HG03196 (cell line): ENCODE measurements at regions not wholly inside any gene's neighbourhood (a gene's known extent, or its start where the extent isn't known, plus 50 kb on each side); places are given as distances from the start of the nearest gene placed in this dataset.

Experiments used
- ATAC-seq: cut with Tn5 transposase; IDR thresholded peaks from one replicate; pipeline ENCODE4 v1.9.1; 2021; ENCODE audit not compliant: unreplicated experiment

DNA sequence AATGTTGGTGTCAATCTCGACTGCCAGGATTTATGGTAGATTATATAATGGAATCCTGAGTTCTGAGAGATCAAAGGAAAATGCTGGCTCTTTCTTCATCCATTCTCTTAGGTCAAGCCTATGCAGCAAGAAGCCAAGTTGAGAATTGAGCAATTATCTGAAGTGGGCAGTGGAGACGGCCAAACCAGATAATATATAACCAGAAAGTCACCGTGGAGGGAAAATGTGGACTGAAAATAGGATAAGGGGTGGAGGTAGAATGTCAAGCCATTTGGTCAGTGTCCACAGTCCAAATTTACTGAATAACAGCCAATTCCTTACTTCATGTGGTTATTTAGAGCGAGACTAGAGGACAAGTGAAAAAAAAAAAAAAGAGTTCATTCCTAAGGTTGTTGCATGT lies 107.8 kb upstream of the ESR1 start:
- ATAC-seq = no peak

GRCh38 chr6:151701911-151702562 lies 105.4 kb upstream of the ESR1 start:
- peak; percentile 79 for ATAC-seq

DNA sequence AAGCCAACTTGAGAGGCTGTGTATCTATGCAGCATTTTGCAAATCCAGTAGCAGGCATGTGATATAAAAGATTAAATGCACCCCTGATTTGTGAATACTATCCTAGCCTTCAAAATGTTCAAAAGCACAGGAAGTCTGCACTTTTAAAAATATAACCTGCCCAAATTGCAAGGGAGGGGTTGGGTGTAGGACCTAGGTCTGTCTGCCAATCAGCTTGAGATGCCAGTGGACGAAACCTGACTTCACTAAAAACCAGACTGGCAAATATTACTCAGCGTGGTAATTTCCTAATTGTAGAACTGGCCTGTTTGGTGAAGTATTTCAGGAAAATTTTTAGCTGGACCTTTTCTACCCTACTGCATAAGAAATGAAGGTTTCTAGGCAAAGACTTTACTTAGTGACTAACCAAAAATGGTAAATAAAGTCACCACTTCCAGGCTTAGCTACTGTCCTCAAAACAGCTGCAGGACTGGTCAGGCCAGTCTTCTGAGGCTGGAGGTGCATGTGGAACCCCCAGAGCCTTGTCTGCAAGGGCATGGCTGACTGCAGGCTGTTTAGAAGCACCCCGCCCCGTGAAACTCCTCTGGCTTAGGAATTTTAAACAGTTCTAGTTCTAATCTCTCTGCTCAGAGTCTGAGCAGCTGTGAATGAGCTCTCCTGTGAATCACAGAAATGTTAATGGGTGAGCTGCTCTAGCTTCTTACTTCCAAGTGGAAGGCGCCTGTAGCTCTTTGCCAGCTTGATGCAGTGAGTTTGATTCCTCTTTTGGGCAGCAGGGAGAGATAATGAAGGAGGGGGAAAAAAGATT lies 104.4 kb upstream of the ESR1 start:
- ATAC-seq = peak; percentile 73

DNA sequence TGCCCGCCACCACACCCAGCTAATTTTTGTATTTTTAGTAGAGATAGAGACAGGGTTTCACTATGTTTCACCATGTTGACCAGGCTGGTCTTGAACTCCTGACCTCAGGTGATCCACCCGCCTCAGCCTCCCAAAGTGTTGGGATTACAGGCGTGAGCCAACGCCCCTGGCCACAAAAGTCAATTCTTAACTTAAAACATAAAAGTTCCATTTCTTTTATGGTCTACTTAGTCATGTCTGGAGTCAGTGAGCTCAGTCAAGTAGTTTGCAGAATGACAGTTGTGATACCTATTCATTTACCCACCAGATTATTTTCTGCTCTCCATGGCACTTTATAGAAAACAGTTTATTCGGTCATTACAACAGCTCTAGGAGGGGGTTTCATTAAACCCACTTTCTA lies 103.1 kb upstream of the ESR1 start:
- ATAC-seq = no peak

- ATAC-seq = no peak
These were observed 101.3 kb upstream of the ESR1 start for GRCh38 chr6:151705993-151706733.

- no peak for ATAC-seq
These were observed 98.2 kb upstream of the ESR1 start for GRCh38 chr6:151709329-151709728.

DNA sequence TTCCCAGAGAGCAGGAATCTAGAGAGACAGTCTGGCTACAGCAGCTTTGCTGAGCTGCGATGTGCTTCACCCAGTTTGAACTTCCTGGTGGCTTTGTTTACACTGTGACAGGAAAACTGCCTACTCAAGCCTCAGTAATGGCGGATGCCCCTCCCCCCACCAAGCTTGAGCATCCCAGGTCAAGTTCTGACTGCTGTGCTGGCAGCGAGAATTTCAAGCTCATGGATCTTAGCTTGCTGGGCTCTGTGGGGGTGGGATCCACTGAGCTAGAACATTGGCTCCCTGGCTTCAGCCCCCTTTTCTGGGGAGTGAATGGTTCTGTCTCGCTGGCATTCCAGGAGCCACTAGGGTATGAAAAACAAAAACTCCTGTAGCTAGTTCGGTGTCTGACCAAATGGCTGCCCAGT lies 91.0 kb upstream of the ESR1 start:
- no peak for ATAC-seq

DNA sequence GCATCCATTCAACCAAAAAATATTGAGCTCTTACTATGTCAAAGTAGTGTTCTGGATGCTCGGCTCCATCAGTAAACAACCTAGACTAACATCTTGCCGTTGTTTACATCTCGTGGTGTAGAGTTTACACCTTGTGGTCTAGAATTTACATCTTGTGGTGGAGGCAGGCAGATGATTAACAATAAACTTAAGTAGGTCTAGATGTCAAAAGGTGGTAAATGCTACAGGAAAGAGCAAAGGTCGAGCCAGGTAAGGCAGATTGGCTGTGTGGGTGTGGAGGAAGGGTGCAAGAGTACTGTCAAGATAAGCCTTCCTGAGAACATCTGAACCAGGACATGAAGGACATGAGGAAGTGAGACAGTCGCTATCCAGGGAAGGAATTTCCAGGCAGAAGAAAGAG lies 88.4 kb upstream of the ESR1 start:
- no peak for ATAC-seq

DNA sequence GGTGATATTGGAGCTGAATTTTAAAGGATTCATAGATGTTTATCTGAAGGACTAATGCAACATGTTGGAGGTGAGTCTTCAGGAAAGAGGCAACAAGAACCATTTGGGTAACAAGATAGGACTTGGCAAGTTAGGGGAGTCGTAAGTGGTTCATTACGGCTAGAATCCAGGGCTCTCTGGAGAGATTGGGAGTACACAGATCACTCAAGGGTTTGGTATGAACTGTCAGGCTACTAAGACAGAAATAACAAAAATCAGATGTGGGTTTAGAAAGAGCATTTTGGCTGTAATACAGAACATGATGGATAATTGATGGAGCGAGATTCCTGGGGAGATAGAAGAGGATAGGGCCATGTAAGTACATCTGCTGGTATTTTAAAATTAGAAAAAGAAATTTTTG lies 86.3 kb upstream of the ESR1 start:
- no peak for ATAC-seq

- ATAC-seq = no peak
These were observed 85.8 kb upstream of the ESR1 start for GRCh38 chr6:151721671-151722070.

DNA sequence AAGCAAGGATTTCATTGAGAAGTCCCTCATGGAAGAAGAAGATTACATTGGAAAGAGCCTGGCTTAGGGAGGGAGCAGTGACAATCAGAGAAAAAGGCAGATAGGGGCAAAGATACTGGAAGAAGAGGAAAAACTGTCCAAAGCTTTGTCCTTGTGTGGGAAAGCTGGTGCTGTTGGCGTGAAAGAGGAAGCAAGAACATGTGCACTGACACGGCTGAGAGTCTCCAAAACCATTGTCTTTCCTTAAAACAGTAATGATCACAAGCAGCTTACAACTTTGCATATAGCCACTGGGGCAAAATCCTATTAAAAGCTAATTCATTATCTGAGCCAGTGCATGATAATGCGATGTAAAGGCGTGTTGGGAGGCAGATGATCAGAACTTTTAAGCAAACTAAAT lies 85.1 kb upstream of the ESR1 start:
- ATAC-seq = no peak

DNA sequence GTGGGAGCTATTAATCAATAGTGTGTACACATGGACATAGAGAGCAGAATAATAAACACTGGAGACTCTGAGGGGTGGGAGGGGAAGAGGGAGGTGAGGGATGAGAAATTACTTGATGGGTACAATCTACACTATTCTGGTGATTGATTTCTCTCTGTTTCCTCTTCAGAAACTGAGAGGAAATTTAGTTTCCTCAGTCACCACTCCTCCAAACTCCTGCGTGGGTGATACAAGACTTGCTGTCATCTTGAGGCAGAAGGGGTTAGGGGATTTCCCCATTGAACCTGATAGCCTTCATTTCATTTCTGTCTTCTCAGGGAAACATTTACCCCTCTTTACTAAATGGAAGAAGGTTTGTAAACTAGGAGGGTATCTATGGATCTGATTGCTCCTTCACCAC lies 84.3 kb upstream of the ESR1 start:
- no peak for ATAC-seq

DNA sequence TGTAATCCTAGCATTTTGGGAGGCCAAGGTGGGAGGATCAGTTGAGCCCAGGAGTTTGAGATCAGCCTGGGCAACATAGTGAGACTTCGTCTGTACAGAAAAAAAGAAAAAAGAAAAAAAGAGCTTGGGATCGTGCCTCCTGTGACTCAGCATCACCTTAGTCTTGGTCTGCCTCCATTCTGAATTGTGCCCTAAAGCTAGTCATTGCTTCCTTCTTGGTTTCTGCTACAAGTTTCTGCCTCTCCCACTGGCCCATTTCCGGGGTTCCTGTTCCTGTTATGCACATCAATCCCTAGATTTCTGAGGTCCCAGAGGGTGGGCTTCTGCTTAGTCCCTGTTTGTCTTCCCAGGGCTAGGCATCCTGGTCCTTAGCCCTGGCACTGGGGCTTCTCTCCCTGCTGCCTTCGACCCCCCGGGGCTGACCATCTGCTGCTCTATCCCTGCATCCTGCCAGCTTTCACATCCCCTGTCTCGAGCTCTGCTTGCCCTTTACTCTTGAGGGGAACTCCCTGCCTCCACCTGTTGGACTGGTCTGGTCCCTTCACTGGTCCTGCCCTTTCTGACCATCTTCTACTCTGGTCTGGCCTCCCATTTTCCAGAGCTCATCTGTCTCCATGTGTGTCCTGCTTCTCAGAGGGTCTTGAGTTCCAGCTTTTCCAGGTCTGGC lies 77.5 kb upstream of the ESR1 start:
- no peak for ATAC-seq

DNA sequence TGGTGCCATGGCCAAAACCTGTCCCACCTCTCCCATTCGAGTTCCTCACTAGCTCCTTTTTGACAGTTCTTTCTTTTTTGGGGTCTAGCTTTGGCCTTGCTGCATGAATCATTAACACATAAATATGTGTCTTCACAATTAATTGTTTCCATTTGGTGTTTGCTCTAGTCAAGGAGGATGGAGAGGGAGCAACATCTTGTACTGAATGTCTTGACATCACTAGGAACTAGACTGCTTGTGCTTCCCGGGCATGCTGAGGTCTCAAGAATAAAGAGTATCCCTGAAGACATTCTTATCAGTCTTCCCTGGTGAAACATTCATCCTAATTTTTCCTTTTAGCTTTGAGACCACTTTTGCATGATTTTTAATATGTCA lies 77.0 kb upstream of the ESR1 start:
- ATAC-seq = no peak

- no peak for ATAC-seq
These were observed 76.2 kb upstream of the ESR1 start for GRCh38 chr6:151731313-151731712.

DNA sequence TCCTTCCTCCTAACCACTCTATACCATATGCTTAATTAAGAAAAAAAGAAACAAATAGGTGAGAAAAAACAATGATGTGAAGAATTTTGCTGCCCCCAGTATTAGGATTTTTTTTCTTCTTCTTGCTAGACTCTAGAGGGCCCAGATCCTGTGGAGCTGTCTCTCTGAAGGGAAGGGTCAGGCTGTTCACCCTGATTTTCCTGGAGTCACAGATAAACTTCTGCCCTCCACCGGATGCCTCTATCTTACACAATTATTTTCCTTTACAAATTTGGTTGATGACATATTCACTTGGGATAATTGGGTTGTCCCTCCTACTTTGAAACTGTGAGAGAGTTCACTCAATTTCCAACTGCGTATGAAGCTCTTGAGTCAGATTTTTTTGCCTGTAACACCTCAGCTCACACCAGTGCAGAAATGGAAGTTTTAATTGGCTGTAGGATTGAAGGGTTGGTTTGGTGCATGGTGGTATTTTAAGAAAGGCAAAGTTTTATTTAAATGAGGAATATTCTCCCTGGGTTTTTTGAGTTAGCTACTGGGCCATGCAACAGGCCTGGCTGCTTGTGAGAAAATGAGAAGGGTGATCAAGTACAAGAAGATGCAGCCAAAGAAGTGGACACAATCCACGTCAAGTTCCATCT lies 73.7 kb upstream of the ESR1 start:
- ATAC-seq = no peak

GRCh38 chr6:151738267-151738666 lies 69.2 kb upstream of the ESR1 start:
- no peak for ATAC-seq

GRCh38 chr6:151738960-151739359 lies 68.5 kb upstream of the ESR1 start:
- no peak for ATAC-seq

DNA sequence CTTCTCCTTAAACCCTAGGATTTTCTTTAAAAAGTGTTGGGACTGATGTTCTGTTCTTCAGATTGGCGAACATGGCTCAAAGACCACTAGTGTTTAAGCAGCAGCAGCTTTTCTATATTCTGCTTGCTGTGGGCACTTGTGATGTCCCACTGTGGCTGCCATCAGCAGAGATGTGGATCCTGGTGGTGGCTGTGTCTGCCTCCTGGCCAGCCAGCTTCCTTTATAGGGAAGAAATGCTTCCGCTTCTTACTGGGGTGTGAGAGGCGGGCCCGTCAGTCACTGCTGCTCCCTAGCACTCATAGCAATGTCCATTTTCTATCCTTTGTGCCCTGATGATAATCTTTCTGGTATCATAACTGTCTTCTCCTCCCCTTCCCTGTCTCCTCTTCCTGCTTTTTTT lies 66.7 kb upstream of the ESR1 start:
- ATAC-seq = no peak

DNA sequence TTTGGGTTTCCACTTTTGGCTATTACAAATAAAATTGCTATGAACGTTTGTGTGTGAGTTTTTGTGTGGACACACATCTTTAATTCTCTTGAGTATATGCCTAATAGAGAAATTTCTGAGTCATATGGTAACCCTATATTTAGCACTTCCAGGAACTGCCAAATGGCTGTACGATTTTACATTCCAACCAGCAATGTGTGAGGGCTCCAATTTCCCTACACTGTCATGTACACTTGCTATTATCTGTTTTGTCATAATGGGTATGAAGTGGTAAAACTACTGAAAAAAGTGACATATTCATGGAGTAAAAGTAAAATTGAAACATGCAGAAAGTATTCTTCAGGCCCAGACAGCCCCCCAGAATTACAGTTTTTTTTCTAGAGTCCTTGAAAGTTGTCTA lies 59.6 kb upstream of the ESR1 start:
- ATAC-seq = no peak

DNA sequence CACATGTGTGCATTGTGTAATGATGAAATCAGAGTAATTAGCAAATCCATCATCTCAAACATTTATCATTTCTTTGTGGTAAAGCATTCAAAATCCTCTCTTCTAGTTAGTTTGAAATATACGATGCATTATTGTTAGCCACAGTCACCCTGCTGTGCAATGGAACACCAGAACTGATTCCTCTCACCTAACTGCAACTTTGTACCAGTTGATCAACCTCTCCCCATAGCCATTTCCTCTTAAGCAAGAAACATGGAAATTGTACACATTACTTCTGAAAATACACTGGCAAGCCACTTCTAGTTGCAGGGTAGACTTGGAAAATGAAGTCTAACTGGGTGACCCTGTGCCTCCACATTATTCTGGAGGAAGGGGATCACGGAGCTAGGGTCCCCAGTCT lies 58.1 kb upstream of the ESR1 start:
- no peak for ATAC-seq
